Hippocampal formation (tissue), 2 donors: ENCODE measurements at regions not wholly inside any gene's neighbourhood (a gene's known extent, or its start where the extent isn't known, plus 50 kb on each side); places are given as distances from the start of the nearest gene placed in this dataset.

Experiments used
- DNase-seq, 2 donors: peaks; one replicate each; lab custom pipeline; 2025; lab: John Stamatoyannopoulos, UW

- peak in 1 of 2 donors; percentile 11 for DNase-seq
These were observed 553.6 kb downstream of the BUD13 start for GRCh38 chr11:116219171-116219635.

GRCh38 chr11:116217441-116217840 is 555.3 kb downstream of the BUD13 start:
- no peak for DNase-seq

GRCh38 chr11:116217006-116217405 is 555.8 kb downstream of the BUD13 start:
- peak in 1 of 2 donors; percentile 69 for DNase-seq

- DNase-seq, result no peak
These were observed 557.2 kb downstream of the BUD13 start for GRCh38 chr11:116215471-116216113.

GRCh38 chr11:116211147-116211546 is 561.6 kb downstream of the BUD13 start:
- no peak for DNase-seq

- DNase-seq, result no peak
These were observed 562.1 kb downstream of the BUD13 start for GRCh38 chr11:116210663-116211062.

- no peak for DNase-seq
These were observed 563.5 kb downstream of the BUD13 start for GRCh38 chr11:116209255-116209654.

GRCh38 chr11:116207421-116208141 is 565.2 kb downstream of the BUD13 start:
- no peak for DNase-seq

- no peak for DNase-seq
These were observed 565.8 kb downstream of the BUD13 start for GRCh38 chr11:116207019-116207418.

- DNase-seq, result no peak
These were observed 569.9 kb downstream of the BUD13 start for GRCh38 chr11:116202922-116203321.

- DNase-seq, result no peak
These were observed 572.2 kb downstream of the BUD13 start for GRCh38 chr11:116200564-116200963.

GRCh38 chr11:116199182-116199581 is 573.6 kb downstream of the BUD13 start:
- DNase-seq, result no peak

- no peak for DNase-seq
These were observed 578.5 kb downstream of the BUD13 start for GRCh38 chr11:116194156-116194904.

GRCh38 chr11:116193321-116194131 is 579.3 kb downstream of the BUD13 start:
- peak in 1 of 2 donors; percentile 15 for DNase-seq

GRCh38 chr11:116192509-116193210 is 580.1 kb downstream of the BUD13 start:
- no peak for DNase-seq

GRCh38 chr11:116190861-116191260 is 581.9 kb downstream of the BUD13 start:
- DNase-seq, result no peak

GRCh38 chr11:116189408-116190170 is 583.2 kb downstream of the BUD13 start:
- DNase-seq, result no peak

- no peak for DNase-seq
These were observed 584.4 kb downstream of the BUD13 start for GRCh38 chr11:116188350-116188749.

- no peak for DNase-seq
These were observed 585.8 kb downstream of the BUD13 start for GRCh38 chr11:116187026-116187425.

GRCh38 chr11:116185551-116185950 is 587.2 kb downstream of the BUD13 start:
- DNase-seq, result no peak
